Epithelial cell of esophagus (primary cell): ENCODE measurements at regions not wholly inside any gene's neighbourhood (a gene's known extent, or its start where the extent isn't known, plus 50 kb on each side); places are given as distances from the start of the nearest gene placed in this dataset.

Experiments used
- DNase-seq: peaks from one replicate; pipeline ENCODE4 v3.0.0; 2010; ENCODE audit warnings: low read depth
- H3K4me3 ChIP-seq: 2 replicates; pipeline ENCODE4 v1.5.1; 2011; ENCODE audit warnings: mild to moderate bottlenecking, low read length, control low read depth
- CTCF ChIP-seq: IDR thresholded peaks from 2 replicates; pipeline ENCODE4 v1.5.1; 2011; ENCODE audit warnings: low read depth, mild to moderate bottlenecking, low read length, control low read depth, inconsistent platforms; ENCODE audit not compliant: insufficient read depth; ENCODE audit errors: missing control alignments

GRCh38 chr7:13593854-13594253 is 395.6 kb downstream of the ETV1 start:
- no peak overlapping the region for H3K4me3 ChIP-seq
- no peak for TF ChIP-seq CTCF
- no peak for DNase-seq

- TF ChIP-seq CTCF, result no peak
- no peak for DNase-seq
- H3K4me3 ChIP-seq, result no peak overlapping the region
Observed at GRCh38 chr7:13602036-13602435, 387.4 kb downstream of the ETV1 start.

GRCh38 chr7:13603016-13603415 is 386.4 kb downstream of the ETV1 start:
- no peak overlapping the region for H3K4me3 ChIP-seq
- DNase-seq, result no peak
- TF ChIP-seq CTCF, result no peak

- no peak for TF ChIP-seq CTCF
- DNase-seq, result peak; percentile 87
- no peak overlapping the region for H3K4me3 ChIP-seq
Observed at GRCh38 chr7:13603661-13604060, 385.8 kb downstream of the ETV1 start.

- no peak for TF ChIP-seq CTCF
- H3K4me3 ChIP-seq, result no peak overlapping the region
- peak; percentile 41 for DNase-seq
Observed at GRCh38 chr7:13604178-13604577, 385.3 kb downstream of the ETV1 start.

GRCh38 chr7:13610372-13610771 is 379.1 kb downstream of the ETV1 start:
- no peak overlapping the region for H3K4me3 ChIP-seq
- TF ChIP-seq CTCF, result no peak
- DNase-seq, result no peak

GRCh38 chr7:13615679-13616078 is 373.8 kb downstream of the ETV1 start:
- no peak for DNase-seq
- no peak overlapping the region for H3K4me3 ChIP-seq
- TF ChIP-seq CTCF, result no peak
